GOT3 (cell line): ENCODE measurements at regions not wholly inside any gene's neighbourhood (a gene's known extent, or its start where the extent isn't known, plus 50 kb on each side); places are given as distances from the start of the nearest gene placed in this dataset.

Experiments used
- DNase-seq: peaks from one replicate; lab custom pipeline; 2025; ENCODE audit warnings: mixed read lengths; lab: John Stamatoyannopoulos, UW

- DNase-seq = no peak
Measured at GRCh38 chr5:67301285-67301903, 104.8 kb upstream of the CD180 start.

DNA sequence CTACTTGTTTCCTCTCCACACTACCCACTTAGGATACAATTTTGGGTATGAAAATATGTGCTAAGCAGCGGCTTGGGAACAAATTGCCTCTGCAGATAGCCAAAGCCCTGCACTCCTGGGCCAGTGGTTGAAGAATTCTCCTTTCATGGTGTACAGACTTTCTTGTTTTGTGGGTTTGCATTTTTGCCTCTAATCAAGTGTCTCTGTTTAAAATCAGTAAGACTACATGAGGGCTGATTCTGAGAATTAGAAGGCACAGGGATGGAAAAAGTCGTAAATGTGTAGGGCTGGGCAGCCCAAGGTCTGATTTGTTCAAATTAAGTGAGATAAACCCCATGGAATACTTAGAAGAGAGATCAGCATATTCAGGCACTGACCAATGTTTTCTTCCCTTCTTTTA lies 103.7 kb upstream of the CD180 start:
- no peak for DNase-seq

GRCh38 chr5:67299231-67299735 lies 102.7 kb upstream of the CD180 start:
- no peak for DNase-seq

DNA sequence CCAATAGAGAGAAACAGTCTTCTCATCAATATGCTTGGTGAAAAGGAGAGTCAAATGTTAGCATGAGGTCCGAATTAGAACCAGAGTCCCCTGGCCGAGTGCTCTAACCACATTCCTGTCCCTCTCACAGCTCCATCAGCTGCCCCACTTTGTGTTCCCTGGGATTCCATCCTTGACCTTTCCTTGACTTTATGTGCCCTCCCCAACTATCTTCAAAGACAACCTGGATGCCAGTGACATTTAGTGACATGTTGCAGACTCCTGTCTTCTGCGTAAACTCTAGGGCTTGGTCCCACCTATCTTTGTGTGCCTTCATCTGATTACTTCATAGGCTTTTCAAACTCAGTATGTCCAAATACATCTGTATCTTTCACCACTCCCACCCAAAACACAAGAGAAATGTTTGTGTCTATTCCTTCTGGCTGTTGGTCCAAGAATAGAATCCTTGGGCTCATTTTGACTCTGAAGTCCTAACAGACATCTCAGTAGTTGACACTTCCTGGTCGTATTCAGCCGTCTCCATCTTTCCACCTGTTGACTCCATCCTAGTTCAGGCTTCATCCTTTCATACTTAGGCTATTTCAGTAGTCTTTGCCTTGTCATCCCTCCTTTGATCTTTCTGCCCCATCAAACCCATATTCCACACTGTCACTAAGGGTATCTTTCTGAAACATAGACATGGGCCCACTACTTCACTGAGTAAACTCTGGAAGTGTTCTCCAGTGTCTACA lies 101.4 kb upstream of the CD180 start:
- DNase-seq = no peak

DNA sequence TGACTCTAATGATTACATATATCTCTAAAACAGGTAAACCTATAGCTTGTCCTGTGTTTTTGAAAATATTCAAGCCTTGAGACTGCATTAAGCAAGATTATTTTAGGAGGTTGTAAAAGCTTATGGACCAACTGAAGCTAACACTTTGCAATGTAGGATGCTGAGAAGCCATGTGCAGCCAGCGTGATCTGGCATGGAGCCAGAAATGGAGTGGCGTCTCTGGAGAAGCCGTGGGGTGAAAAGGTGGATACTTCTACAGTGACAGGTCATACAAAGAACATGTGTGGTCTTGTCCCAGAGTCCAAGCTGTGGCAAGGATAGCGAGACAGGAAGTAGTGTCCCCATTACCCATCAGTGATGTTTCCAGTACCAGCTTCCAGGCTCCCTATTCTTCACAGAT lies 100.8 kb upstream of the CD180 start:
- DNase-seq = no peak

DNA sequence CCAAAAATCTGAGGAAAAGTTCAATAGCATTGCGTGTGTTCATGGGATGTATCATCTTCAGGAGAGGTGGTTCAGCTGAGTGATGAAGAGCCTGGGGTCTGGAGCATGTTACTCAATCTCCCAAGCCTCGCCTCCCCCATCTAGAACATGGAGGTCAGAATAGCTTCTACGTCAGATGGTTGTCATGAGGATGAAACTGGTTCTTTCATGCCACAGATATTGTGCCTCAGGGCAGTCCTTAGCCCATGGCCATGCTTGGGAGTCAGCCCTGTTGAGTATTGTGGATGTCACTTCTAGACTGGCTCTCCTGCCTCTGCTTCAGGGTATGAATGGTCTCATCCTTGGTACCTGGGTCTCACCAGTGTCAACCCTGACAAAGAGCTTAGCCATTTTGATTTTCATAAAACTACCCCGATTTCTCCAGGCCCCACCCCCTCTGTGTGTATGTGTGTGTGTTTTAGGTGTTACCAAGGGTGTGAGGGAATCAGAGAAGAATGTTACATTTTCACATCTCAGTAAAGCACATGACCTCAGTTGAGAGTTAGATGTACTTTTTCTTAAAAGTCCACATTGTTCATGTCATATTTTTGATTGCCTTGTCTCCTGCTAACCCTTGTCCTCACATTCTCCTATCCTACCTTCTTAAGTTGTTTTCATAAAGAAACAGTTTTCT lies 97.8 kb upstream of the CD180 start:
- no peak for DNase-seq

DNA sequence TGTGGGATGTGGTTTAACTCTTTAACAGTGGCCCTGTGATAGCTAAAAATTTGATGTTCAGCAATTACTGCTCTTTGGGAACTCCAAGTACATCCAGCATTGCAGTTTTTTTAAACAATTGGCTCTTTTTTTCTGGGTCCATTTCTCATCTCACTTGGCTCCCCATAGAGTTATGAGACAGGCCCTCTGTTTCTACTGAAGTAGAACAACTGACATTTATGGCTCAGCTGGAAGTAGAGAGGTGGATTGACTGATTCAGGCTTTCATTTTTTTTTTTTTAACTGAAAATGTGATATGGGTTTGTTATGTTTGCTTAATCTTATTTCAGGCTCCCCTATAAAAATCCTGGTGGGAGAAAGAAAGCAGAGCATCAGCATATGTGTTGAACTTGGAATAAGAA lies 96.6 kb upstream of the CD180 start:
- no peak for DNase-seq

DNA sequence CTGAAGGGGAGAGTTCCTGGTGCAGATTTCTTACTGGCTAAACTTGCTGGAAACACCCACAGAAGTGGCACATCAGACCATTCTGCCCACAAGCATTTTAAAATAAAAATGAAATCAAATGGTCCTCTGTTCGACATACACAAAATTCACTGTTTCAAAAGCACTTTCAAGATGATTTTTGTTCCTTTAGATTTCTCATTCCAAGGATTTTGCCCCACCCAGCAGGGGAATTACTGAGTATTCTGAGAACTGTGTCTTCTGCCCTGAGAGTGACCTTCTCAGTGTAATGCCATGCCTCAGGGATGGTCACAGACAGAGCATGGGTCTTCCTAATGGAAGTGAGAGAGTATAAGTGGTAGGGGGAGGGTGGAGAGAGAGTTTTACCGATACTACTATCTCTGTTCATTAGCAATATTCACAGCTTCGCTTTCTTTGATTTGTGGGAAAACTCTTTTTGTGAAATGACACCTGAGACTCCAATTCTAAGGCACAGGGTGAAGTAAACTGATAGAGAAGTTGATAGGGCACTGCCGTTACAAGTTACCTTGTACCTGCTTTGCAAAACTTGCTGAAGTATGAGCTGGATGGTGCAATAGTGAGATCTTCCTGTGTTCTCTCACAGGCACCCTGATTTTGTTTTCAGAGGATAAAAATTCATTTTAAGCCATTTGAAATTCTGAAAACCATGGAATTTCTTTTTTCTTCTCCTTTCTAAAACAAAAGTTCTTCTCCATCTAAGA lies 95.8 kb upstream of the CD180 start:
- DNase-seq = no peak

DNA sequence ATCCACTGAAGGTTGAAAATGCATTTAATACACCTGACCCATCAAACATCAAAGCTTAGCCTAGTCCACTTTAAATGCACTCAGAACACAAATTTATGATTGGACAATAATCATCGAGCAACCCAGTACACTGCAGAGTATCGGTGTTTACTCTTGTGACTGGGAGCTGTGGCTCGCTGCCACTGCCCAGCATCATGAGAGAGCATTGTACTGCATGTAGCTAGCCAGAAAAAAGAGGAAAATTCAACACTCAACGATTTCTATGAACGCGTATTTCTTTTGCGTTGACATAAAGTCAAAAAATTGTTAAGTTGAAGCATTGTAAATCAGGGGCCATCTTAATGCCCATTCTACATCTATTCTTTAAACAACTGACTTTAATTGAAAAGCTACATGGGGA lies 95.1 kb upstream of the CD180 start:
- DNase-seq = no peak

- no peak for DNase-seq
Measured at GRCh38 chr5:67291066-67291465, 94.5 kb upstream of the CD180 start.

DNA sequence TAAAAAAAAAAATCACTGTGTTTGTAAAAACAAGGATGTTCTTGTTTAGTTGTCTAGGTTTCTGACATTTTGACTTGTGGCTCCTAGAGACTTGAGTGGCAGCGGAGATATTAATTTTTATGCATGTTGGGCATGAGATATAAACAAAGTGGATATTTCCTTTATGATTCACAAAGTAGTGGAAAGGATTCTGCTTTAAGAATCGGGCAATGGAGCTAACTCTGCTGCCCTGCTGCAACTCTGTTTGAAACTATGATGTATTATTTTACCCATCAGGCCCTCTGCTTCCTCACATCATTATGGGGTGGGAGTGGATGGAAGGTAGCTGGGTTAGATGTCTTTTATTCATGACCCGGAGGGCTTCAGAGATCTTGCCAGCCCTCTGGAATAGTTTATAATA lies 94.1 kb upstream of the CD180 start:
- DNase-seq = no peak

GRCh38 chr5:67289763-67290521 lies 93.3 kb upstream of the CD180 start:
- DNase-seq = no peak

- DNase-seq = no peak
Measured at GRCh38 chr5:67287510-67288268, 91.1 kb upstream of the CD180 start.

- no peak for DNase-seq
Measured at GRCh38 chr5:67286006-67286405, 89.4 kb upstream of the CD180 start.

GRCh38 chr5:67283988-67284487 lies 87.4 kb upstream of the CD180 start:
- DNase-seq = no peak

DNA sequence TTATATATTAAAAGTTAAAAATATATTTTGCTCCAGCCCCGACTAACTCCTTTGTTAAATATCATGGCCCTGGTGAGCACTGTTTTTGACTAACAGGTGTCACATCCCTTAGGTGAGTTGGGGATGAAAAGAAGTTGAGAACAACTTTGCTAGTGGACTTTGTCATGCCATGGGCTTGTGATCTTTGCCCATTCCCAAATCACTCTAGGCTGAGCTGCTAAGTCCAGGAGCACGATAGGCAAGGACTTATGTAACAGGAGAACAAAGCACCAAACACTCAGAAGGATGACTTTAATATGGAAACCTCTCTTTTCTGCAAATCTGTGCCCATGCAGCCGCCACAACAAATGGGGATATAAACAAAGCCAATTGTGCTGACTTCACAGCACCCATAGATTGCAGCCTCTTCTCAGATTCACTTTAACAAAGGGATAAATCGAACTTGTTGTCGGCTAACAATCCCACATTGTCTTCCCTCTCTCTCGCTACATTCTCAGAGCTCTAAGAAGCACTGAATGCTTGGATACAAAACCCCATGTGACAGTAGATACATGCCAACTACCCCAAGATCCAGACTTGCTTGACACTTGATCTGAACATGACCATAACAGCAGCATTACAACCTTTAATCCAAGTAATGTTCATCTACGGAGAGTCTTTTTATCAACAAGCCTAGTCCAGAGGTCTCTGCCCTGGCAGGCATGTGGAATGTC lies 86.8 kb upstream of the CD180 start:
- DNase-seq = no peak

DNA sequence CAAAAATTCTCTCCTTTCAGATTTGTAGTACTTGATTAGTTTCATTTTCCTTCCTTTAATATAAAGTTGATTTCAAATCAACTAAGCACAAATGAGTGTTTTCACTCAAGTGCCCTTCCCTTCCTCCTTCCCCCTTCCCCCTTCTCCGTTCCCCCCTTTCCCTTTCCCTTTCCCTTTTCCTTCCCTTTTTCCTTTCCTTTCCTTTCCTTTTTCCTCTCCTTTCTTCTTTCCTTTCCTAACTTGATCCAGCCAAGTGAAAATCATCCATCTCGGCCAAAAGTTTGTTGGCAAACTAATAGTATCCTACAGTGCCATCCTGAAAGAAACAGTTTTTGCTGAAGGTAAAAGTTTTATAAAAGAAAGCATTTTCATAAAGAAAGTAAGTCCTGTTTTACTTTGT lies 85.3 kb upstream of the CD180 start:
- no peak for DNase-seq

- no peak for DNase-seq
Measured at GRCh38 chr5:67273689-67274356, 77.2 kb upstream of the CD180 start.

- no peak for DNase-seq
Measured at GRCh38 chr5:67272453-67273130, 76.0 kb upstream of the CD180 start.
